NCI-H1092 treated with DMSO at 0.1 percent for 48 hours (cell line): ENCODE measurements at regions not wholly inside any gene's neighbourhood (a gene's known extent, or its start where the extent isn't known, plus 50 kb on each side); places are given as distances from the start of the nearest gene placed in this dataset.
"Not testable (repeated sequence)": the region's sequence is repeated elsewhere in the genome, so short reads cannot be mapped to it uniquely, and the experiment has no call there.

Source experiments
- DNase-seq: peaks from one replicate; lab custom pipeline; 2025; lab: John Stamatoyannopoulos, UW

DNA sequence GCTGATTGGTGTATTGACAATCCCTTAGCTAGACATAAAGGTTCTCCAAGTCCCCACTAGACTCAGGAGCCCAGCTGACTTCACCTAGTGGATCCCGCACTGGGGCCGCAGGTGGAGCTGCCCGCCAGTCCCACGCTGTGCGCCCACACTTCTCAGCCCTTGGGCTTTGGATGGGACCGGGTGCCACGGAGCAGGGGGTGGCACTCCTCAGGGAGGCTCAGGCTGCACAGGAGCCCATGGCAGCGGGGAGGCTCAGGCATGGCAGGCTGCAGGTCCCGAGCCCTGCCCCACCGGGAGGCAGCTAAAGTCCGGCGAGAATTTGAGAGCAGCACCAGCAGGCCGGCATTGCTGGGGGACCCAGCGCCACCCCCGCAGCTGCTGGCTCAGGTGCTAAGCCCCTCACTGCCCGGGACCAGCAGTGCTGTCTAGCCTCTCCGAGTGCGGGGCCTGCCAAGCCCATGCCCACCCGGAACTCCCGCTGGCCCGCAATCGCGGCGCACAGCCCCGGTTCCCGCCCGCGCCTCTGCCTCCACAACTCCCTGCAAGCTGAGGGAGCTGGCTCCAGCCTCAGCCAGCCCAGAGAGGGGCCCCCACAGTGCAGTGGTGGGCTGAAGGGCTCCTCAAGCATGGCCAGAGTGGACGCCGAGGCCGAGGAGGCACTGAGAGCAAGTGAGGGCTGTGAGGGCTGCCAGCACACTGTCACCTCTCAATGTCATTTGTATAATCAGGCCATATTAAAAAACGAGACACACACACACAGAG, 437.2 kb downstream of the CSNK1G3 start:
- no peak for DNase-seq

DNA sequence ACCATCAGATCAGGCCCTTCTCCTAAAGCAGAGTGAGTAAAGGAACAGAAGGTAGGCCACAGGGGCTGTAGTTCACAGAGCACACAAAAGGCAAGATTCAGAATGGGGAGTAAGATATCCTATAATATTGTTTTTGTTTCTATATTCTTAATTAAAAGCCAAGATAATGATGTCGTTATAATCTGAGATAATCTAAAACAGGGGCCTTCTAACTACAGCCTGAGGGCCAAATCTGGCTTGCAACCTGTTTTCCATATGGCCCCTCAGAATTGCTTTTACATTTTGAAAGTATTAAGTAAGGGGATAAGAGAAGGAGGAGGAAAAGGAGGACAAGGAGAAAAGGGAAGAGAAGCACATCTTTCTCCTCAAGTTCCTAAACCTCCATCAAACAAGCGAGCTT, 435.8 kb downstream of the CSNK1G3 start:
- no peak for DNase-seq

DNA sequence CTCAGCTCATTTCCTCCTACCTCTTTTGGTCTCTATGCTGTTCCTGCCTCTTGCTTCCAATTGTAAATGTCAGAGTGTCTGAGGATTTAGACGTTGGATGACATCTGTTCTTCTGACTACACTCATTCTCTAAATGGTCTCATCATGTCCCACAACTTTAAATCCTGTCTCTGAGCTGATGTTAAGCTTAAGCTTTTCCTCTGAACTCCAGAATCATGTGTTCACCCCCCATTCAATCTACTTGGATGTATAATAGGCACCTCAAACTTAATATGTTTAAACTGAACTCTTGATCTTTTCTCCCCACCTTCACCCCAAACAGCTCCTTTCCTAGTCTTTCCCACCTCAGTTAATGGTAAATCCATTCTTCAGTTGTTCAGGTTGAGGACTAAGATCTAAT, 433.6 kb downstream of the CSNK1G3 start:
- DNase-seq, result no peak

DNA sequence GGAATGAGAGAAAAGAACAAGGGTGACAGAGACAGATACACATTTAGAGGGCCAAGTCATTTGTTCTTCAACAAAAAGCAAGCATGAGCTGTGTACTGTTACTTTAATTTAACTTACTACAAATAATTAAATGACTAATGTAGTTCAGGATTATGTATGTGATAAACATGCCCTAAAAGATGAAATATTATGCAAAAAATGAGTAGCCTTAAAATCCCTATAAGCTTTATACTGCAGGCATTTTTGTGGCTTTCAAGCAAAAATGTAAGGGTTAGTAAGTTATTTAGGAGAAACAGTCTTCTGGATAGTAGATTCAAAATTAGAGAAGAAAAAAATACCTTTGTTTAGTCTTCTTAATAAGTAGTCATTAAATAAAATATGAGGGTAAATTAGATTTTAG, 431.2 kb downstream of the CSNK1G3 start:
- no peak for DNase-seq

- DNase-seq, result no peak
Observed at GRCh38 chr5:123940416-123940815, 428.4 kb downstream of the CSNK1G3 start.

DNA sequence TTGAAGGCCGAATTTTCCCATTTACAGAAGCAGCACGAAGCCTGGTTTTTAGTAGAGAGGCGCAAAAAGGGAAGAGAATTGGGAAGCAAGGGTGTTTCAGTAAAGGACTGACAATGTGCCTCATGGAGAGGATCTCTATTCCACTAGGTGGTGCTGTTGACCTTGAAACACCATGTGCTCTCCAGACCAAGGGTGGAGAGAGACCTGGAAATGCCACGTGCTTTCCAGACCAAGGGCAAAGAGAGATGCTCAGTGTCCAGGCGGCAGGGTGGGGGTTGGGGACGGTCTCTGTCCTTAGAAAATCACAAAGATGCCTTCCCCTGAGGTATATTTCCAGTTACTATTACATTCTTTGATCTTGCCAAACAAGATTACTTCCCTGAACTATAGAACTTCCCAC, 425.3 kb downstream of the CSNK1G3 start:
- DNase-seq, result no peak

- DNase-seq, result no peak
Observed at GRCh38 chr5:123936548-123936947, 424.6 kb downstream of the CSNK1G3 start.

DNA sequence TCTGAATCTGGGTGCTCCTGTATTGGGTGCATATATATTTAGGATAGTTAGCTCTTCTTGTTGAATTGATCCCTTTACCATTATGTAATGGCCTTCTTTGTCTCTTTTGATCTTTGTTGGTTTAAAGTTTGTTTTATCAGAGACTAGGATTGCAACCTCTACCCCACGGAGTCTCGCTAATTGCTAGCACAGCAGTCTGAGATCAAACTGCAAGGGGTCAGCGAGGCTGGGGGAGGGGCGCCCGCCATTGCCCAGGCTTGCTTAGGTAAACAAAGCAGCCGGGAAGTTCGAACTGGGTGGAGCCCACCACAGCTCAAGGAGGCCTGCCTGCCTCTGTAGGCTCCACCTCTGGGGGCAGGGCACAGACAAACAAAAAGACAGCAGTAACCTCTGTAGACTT, 421.8 kb downstream of the CSNK1G3 start:
- DNase-seq, result not testable (repeated sequence)

DNA sequence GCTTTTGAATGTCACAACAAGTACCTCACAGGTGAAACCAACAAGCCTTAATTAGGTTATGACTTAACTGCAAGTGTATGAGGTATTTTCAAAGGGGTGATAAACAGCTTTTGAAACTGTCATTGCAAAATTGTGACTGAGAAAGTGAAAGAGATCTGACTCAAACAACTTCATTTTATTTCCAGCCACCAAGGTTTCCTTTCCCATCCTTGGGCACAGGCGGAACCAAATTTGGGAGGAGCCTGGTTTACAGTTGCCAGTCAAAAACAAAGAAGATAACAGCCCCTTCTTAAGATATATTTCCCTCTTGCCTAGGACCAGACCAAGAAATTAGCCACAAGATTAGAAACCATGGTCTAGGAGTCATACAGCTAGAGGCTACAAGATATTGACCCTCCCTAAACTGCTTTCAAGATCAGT, 417.1 kb downstream of the CSNK1G3 start:
- DNase-seq, result no peak

- no peak for DNase-seq
Observed at GRCh38 chr5:123928401-123928800, 416.4 kb downstream of the CSNK1G3 start.

DNA sequence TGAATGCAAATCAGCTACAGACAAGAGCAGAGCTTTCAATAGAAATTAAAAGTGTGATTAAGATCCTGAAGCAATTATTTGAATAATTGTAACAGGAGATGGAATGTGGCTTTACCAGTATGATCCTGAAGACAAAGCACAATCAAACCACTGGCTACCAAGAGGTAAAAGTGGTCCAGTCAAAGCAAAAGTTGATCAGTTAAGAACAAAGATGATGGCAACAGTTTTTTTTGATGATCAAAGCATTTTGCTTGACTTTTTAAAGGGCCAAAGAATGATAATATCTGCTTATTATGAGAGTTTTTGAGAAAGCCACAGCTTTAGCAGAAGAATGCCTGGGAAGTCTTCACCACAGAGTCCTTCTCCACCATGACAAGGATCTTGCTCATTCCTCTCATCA, 409.2 kb downstream of the CSNK1G3 start:
- DNase-seq, result no peak

DNA sequence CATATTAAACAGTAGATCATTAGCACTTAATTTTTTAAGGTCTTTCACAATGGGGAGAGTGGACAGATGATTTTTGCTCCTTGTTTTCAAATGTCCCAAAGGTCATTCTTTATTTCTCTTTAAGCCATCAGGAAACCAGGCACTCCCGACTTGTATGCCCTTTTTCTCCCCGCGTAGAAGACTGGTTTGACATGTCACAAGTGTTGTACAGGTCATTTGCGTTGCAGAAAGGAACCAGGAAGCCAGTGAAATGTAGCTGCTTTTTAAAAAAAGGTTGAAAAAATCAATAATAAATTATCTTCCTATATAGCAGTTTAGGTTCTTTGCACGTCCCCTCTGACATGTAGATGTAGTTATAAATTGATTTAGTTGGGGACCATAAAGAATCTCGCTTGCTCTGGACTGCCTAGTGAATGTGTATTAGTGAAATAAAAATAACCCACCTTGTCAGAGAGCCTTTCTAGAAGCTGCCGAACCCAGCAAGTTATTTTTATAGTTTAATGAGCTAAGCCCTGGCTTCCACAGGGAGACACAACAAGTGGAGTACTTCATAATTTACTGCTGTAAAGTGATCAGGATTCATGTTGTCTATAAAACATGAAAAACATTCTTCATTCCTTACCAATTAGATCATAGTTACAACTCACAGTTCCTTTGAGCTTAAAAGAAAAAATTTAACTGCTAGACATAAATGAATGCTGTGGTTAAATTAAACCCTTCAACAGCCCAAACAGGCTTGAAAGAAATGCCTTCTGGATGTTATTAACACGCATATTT, 404.6 kb downstream of the CSNK1G3 start:
- DNase-seq, result no peak

- no peak for DNase-seq
Observed at GRCh38 chr5:123914333-123914732, 402.4 kb downstream of the CSNK1G3 start.

GRCh38 chr5:123907349-123907748, 395.4 kb downstream of the CSNK1G3 start:
- no peak for DNase-seq

GRCh38 chr5:123906698-123907295, 394.8 kb downstream of the CSNK1G3 start:
- DNase-seq, result no peak

- no peak for DNase-seq
Observed at GRCh38 chr5:123885081-123885480, 373.1 kb downstream of the CSNK1G3 start.

GRCh38 chr5:123882965-123883345, 371.0 kb downstream of the CSNK1G3 start:
- DNase-seq, result no peak

GRCh38 chr5:123882319-123882964, 370.5 kb downstream of the CSNK1G3 start:
- DNase-seq, result no peak

DNA sequence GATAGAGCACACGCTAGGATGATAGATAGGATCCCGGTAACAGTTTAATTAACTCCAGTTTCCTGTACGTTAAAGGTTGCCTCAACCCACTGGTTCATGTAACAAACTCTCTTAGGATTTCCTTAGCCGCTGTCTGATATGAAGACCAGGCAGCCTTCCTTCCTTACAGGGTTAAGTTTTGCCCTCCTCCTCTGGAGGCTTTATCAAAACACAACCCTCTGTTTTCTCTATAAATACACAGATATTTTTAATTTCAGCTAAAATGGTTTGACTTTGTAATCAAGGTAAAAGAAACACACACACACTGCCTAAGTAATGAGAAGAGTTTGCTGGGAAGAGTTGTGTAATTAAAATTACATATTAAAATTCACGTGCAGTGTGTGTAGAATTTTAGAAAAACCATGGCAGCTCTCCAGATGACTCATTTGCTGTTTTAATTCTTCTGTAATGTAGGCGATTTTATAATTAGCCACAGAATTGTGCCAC, 369.8 kb downstream of the CSNK1G3 start:
- no peak for DNase-seq

DNA sequence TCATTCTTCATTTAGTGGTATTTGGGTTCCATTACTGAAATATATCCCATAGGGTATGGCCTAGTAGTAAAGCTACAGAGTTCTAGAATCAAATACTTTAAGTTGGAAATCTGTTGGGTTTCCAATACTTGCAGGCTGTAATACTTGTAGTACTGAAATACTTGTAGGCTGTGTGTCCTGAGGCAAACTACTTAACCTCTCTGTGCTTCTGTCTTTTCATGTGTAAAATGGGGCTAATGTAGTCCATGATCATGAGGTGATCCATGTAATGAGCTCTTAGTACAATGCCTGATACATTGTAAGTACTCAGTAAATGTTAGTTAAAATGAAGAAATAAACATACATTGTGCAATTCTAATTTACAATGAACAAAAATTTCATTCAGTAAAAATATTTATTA, 368.9 kb downstream of the CSNK1G3 start:
- no peak for DNase-seq

- DNase-seq, result no peak
Observed at GRCh38 chr5:123879071-123879470, 367.1 kb downstream of the CSNK1G3 start.

- no peak for DNase-seq
Observed at GRCh38 chr5:123876276-123876790, 364.4 kb downstream of the CSNK1G3 start.
